Right lobe of liver (tissue), 6 donors: ENCODE measurements at regions not wholly inside any gene's neighbourhood (a gene's known extent, or its start where the extent isn't known, plus 50 kb on each side); places are given as distances from the start of the nearest gene placed in this dataset.

ENCODE experiments used
- ATAC-seq, 4 donors: fragments of 200-7000 bp; cut with Tn5 transposase; one replicate each; pipeline ENCODE4 v1.9.1; 2020; ENCODE audit warnings: mild to moderate bottlenecking in 4 of 4, moderate library complexity in 4 of 4
- DNase-seq, 3 donors: peaks; one replicate each; pipeline ENCODE4 v3.0.0-alpha.2; 2020
- H3K27ac ChIP-seq, 3 donors: fragments of 200-600 bp; one replicate each; pipeline ENCODE4 v1.8.0; 2022
- H3K27me3 ChIP-seq, 2 donors: fragments of 200-600 bp; one replicate each; pipeline ENCODE4 v1.8.0; 2022
- H3K36me3 ChIP-seq, 4 donors: fragments of 200-600 bp; sonication (generic) in 1 of 4; one replicate each; pipeline versions ENCODE4 v1.5.1 to v1.8.0; 2017 to 2022; ENCODE audit warnings: control low read depth in 1 of 4
- H3K4me1 ChIP-seq, 4 donors: fragments of 200-600 bp; sonication (generic) in 1 of 4; one replicate each; pipeline versions ENCODE4 v1.5.1 to v1.8.0; 2017 to 2022; ENCODE audit warnings: control low read depth in 1 of 4
- H3K4me3 ChIP-seq, 3 donors: fragments of 200-600 bp; one replicate each; pipeline ENCODE4 v1.8.0; 2022
- H3K9me3 ChIP-seq, 4 donors: fragments of 200-600 bp; sonication (generic) in 1 of 4; one replicate each; pipeline versions ENCODE4 v1.5.1 to v1.8.0; 2017 to 2022; ENCODE audit warnings: control low read depth in 1 of 4
- POLR2A ChIP-seq: fragments of 450-650 bp; IDR thresholded peaks from one replicate; pipeline ENCODE4 v1.6.1; 2017; ENCODE audit warnings: antibody characterized with exemption, mild to moderate bottlenecking
- WGBS: methylation state at CpG from one replicate; pipeline ENCODE4 v1.1.6; 2018; ENCODE audit warnings: low coverage, low lambda C conversion rate; ENCODE audit not compliant: insufficient coverage; ENCODE audit errors: missing lambda C conversion rate; 5-methylcytosine and 5-hydroxymethylcytosine counted together
- intact Hi-C, 2 donors: fragments of 100-400 bp; cut with DNase I; formaldehyde crosslinking; loops; one replicate each; pipeline versions ENCODE4 v1.11.2 to v1.14.1; 2022
- TF ChIP-seq, protein P1 (sequence below), 4 donors: fragments of 200-600 bp in 3 of 4; fragments of 450-650 bp in 1 of 4; IDR thresholded peaks; one replicate each; pipeline versions ENCODE4 v1.5.1 to v1.8.0; 2016 to 2022; ENCODE audit warnings: antibody characterized with exemption in 4 of 4, mild to moderate bottlenecking in 2 of 4
- donor health status: DM: no; HTN: yes; CAD: no.
- donor health status: DM: no; HTN: no; CAD: no.
- donor health status: DM: no; HTN: no; CAD: no.
- donor health status: DM: no; HTN: yes; CAD: no.
- donor health status: DM: no; HTN: yes; CAD: no.

- WGBS, result 44% methylated on average over 3 of the region's 3 CpGs
- Histone ChIP-seq H3K27me3 (no peaks in the 10 kb centered on the region), H3K27ac (no peak overlapping the region), H3K4me3 (no peak overlapping the region), H3K4me1 (peaks cover 0 to 17% (median 0%) of the 10 kb centered on the region in 4 donors), H3K36me3 (no peaks in the 10 kb centered on the region), H3K9me3 (no peaks in the 10 kb centered on the region)
- intact Hi-C loops, result no loop called here
- TF ChIP-seq, protein P1, sequence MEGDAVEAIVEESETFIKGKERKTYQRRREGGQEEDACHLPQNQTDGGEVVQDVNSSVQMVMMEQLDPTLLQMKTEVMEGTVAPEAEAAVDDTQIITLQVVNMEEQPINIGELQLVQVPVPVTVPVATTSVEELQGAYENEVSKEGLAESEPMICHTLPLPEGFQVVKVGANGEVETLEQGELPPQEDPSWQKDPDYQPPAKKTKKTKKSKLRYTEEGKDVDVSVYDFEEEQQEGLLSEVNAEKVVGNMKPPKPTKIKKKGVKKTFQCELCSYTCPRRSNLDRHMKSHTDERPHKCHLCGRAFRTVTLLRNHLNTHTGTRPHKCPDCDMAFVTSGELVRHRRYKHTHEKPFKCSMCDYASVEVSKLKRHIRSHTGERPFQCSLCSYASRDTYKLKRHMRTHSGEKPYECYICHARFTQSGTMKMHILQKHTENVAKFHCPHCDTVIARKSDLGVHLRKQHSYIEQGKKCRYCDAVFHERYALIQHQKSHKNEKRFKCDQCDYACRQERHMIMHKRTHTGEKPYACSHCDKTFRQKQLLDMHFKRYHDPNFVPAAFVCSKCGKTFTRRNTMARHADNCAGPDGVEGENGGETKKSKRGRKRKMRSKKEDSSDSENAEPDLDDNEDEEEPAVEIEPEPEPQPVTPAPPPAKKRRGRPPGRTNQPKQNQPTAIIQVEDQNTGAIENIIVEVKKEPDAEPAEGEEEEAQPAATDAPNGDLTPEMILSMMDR (IDR thresholded peaks at IDR 0.05), result no peak
- TF ChIP-seq POLR2A, result no peak
- no peak for ATAC-seq
- DNase-seq, result no peak
Observed at GRCh38 chr10:80894311-80894791, 356.6 kb downstream of the SH2D4B start.

DNA sequence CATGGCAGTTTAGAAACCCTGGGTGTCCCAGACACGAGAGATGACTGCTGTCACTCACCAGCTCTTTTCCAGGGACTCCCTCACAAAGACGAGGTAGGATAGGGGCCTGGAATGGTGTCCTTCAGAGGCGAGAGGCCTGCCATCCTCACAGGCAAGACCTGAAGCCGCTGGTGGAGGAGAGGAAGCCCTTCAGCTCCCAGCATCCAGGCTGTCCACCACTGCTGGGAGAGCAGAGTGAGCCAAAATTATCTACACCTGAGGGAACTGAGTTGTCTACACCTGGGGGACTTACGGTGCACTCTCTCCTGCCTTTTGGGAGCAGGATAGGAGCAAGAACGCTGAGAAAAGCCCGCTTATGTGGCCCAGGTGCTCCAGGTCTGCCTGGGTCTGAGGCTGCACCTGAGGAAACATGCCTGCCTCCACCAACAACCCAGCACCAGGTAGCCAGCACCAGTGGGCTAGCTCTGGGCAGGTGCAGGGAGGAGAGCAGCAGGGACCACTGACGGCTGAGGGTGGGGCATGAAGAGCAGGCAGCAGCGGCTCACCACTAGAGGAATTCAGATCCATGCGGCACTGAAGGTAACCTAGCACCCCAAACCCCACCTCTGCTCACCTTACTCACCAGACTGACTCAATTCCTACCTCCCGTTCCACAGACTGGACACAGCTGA lies 357.2 kb downstream of the SH2D4B start:
- ATAC-seq (no peak), DNase-seq (no peak)
- Histone ChIP-seq H3K9me3 (no peaks in the 10 kb centered on the region), H3K4me3 (no peak overlapping the region), H3K27ac (no peak overlapping the region), H3K36me3 (no peaks in the 10 kb centered on the region), H3K27me3 (no peaks in the 10 kb centered on the region), H3K4me1 (peaks cover 0 to 17% (median 0%) of the 10 kb centered on the region in 4 donors)
- 82% methylated on average over 6 of the region's 11 CpGs for WGBS
- TF ChIP-seq, protein P1 (IDR thresholded peaks at IDR 0.05), result no peak
- TF ChIP-seq POLR2A, result no peak
- intact Hi-C loops, result no loop called here

- Histone ChIP-seq H3K4me3 (no peak overlapping the region), H3K27ac (peak overlapping the region in 1 of 3 donors; percentile 70), H3K36me3 (no peaks in the 10 kb centered on the region), H3K4me1 (peaks cover 0 to 25% (median 0%) of the 10 kb centered on the region in 4 donors), H3K9me3 (no peaks in the 10 kb centered on the region), H3K27me3 (no peaks in the 10 kb centered on the region)
- no peak for ATAC-seq
- no peak for DNase-seq
- TF ChIP-seq POLR2A, result no peak
- TF ChIP-seq, protein P1 (IDR thresholded peaks at IDR 0.05), result no peak
- intact Hi-C loops, result no loop called here
- WGBS, result 56% methylated on average over 5 of the region's 5 CpGs
Observed at GRCh38 chr10:80896076-80896475, 358.4 kb downstream of the SH2D4B start.

DNA sequence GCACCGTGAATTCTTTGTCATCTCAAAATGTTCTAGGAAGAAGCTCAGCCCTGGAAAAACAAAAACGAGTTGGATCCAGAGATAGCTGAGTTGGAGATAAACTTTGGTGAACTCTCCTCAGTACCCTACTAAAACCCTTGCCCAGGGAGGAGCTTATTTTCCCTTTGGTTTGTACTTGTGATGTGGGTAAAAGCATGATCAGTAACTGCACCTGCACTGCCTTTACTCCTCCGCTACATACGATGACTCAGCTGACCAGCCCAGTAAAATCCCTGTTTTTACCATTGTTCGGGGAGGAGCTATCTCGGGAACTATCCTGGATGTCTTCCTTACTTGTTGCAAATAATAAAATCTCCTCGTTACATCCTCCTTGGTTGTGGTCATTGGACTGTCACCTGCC lies 359.3 kb downstream of the SH2D4B start:
- no peaks in the 10 kb centered on the region for H3K36me3 ChIP-seq
- TF ChIP-seq, protein P1 (IDR thresholded peaks at IDR 0.05), result no peak
- TF ChIP-seq POLR2A, result no peak
- intact Hi-C loops, result no loop called here
- DNase-seq (peak in 1 of 3 donors; percentile 77), ATAC-seq (peak; percentile 77 to 86 (median 84))
- WGBS, result 22% methylated on average over 7 of the region's 7 CpGs
- peaks cover 0 to 30% (median 0%) of the 10 kb centered on the region in 4 donors for H3K4me1 ChIP-seq
- H3K9me3 ChIP-seq, result no peaks in the 10 kb centered on the region
- H3K4me3 ChIP-seq, result no peak overlapping the region
- H3K27me3 ChIP-seq, result no peaks in the 10 kb centered on the region
- H3K27ac ChIP-seq, result peak overlapping the region in 1 of 3 donors; percentile 70
